ENCODE measurements at regions not wholly inside any gene's neighbourhood (a gene's known extent, or its start where the extent isn't known, plus 50 kb on each side); places are given as distances from the start of the nearest gene placed in this dataset.
"Not testable (repeated sequence)": the region's sequence is repeated elsewhere in the genome, so short reads cannot be mapped to it uniquely, and the experiment has no call there.

DNA sequence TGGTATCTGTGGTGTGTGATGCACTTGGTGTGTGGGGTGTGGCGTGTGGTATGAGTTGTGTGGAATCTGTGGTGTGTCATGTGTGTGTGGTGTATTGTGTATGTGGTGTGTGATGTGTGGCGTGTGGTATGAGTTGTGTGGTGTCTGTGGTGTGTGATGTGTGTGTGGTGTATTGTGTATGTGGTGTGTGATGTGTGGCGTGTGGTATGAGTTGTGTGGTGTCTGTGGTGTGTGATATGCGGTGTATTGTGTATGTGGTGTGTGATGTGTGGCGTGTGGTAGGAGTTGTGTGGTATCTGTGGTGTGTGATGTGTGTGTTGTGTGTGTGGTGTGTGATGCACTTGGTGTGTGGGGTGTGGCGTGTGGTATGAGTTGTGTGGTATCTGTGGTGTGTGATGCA lies 271.7 kb upstream of the IRX1 start:
- TF ChIP-seq, protein P1, sequence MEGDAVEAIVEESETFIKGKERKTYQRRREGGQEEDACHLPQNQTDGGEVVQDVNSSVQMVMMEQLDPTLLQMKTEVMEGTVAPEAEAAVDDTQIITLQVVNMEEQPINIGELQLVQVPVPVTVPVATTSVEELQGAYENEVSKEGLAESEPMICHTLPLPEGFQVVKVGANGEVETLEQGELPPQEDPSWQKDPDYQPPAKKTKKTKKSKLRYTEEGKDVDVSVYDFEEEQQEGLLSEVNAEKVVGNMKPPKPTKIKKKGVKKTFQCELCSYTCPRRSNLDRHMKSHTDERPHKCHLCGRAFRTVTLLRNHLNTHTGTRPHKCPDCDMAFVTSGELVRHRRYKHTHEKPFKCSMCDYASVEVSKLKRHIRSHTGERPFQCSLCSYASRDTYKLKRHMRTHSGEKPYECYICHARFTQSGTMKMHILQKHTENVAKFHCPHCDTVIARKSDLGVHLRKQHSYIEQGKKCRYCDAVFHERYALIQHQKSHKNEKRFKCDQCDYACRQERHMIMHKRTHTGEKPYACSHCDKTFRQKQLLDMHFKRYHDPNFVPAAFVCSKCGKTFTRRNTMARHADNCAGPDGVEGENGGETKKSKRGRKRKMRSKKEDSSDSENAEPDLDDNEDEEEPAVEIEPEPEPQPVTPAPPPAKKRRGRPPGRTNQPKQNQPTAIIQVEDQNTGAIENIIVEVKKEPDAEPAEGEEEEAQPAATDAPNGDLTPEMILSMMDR (IDR thresholded peaks at IDR 0.05), result not testable (repeated sequence)
- not testable (repeated sequence) for TF ChIP-seq POLR2A (IDR thresholded peaks at IDR 0.05)

Data from thyroid gland (tissue), 4 donors.